ENCODE measurements at regions not wholly inside any gene's neighbourhood (a gene's known extent, or its start where the extent isn't known, plus 50 kb on each side); places are given as distances from the start of the nearest gene placed in this dataset.

GRCh38 chr15:87736401-87736800 is 520.1 kb downstream of the NTRK3 start:
- H3K36me3 ChIP-seq = no peaks in the 10 kb centered on the region
- peaks cover 0 to 8% of the 10 kb centered on the region in 2 donors for H3K4me1 ChIP-seq
- H3K27ac ChIP-seq = no peak overlapping the region
- no peaks in the 10 kb centered on the region for H3K9me3 ChIP-seq
- DNase-seq (ENCODE audit: low spot score in 2 of 2) = no peak
- intact Hi-C loops (cut with DNase I) = no loop called here
- no peak overlapping the region for H3K4me3 ChIP-seq
- TF ChIP-seq, protein P1, sequence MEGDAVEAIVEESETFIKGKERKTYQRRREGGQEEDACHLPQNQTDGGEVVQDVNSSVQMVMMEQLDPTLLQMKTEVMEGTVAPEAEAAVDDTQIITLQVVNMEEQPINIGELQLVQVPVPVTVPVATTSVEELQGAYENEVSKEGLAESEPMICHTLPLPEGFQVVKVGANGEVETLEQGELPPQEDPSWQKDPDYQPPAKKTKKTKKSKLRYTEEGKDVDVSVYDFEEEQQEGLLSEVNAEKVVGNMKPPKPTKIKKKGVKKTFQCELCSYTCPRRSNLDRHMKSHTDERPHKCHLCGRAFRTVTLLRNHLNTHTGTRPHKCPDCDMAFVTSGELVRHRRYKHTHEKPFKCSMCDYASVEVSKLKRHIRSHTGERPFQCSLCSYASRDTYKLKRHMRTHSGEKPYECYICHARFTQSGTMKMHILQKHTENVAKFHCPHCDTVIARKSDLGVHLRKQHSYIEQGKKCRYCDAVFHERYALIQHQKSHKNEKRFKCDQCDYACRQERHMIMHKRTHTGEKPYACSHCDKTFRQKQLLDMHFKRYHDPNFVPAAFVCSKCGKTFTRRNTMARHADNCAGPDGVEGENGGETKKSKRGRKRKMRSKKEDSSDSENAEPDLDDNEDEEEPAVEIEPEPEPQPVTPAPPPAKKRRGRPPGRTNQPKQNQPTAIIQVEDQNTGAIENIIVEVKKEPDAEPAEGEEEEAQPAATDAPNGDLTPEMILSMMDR (IDR thresholded peaks at IDR 0.05) = no peak
- H3K27me3 ChIP-seq = no peaks in the 10 kb centered on the region

- intact Hi-C loops (cut with DNase I) = no loop called here
- Histone ChIP-seq H3K4me3 (no peak overlapping the region), H3K4me1 (peaks cover 0 to 8% of the 10 kb centered on the region in 2 donors), H3K9me3 (no peaks in the 10 kb centered on the region), H3K36me3 (no peaks in the 10 kb centered on the region), H3K27ac (no peak overlapping the region), H3K27me3 (no peaks in the 10 kb centered on the region)
- TF ChIP-seq, protein P1 (IDR thresholded peaks at IDR 0.05) = no peak
- DNase-seq (ENCODE audit: low spot score in 2 of 2) = no peak
Observed at GRCh38 chr15:87735522-87735921, 521.0 kb downstream of the NTRK3 start.

DNA sequence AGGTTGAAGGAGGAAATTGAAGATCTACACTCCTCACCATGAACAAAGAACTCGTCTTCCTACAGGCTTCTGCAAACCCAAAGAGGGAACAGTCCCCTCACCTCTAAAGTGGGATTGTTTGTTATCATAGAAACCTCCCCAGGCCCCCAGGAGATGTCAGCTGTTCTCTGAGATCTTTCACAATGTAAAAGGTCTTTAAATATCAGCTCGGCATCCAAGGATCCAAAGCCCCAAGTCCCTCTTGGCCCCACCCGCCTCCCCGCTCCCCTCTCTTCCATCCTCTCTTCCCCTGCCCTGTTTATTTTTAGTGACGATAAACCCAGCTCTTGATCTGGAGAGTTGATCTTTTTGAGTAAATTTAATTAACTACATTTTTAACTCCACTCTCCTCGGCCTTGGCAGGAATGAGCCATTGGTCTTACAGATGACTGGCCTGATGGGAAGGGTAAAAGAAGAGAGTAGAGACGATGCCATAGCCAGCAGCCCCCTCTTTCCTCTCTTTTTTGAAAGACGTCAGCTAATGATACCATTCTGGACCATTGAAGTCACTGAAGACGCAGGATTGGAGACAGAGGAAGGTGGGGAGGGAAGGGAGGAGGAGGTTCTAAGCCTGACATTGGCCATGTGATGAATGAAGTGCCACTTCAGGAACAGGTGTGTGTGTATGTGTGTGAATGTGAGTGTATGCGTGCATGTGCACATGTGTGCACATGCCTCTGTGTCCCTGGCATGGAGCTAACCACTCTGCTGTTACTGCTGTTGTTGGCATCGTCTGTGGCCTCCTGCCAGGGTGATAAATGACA is 521.8 kb downstream of the NTRK3 start:
- no peak overlapping the region for H3K4me3 ChIP-seq
- no peaks in the 10 kb centered on the region for H3K27me3 ChIP-seq
- intact Hi-C loops (cut with DNase I) = no loop called here
- no peaks in the 10 kb centered on the region for H3K36me3 ChIP-seq
- DNase-seq (ENCODE audit: low spot score in 2 of 2) = no peak
- no peaks in the 10 kb centered on the region for H3K9me3 ChIP-seq
- TF ChIP-seq, protein P1 (IDR thresholded peaks at IDR 0.05) = no peak
- H3K27ac ChIP-seq = no peak overlapping the region
- peaks cover 0 to 8% of the 10 kb centered on the region in 2 donors for H3K4me1 ChIP-seq

- intact Hi-C loops (cut with DNase I) = no loop called here
- Histone ChIP-seq H3K9me3 (no peaks in the 10 kb centered on the region), H3K4me1 (peaks cover 0 to 8% of the 10 kb centered on the region in 2 donors), H3K27me3 (no peaks in the 10 kb centered on the region), H3K4me3 (no peak overlapping the region), H3K27ac (no peak overlapping the region), H3K36me3 (no peaks in the 10 kb centered on the region)
- no peak for DNase-seq (ENCODE audit: low spot score in 2 of 2)
- TF ChIP-seq, protein P1 (IDR thresholded peaks at IDR 0.05) = no peak
Observed at GRCh38 chr15:87733977-87734376, 522.6 kb downstream of the NTRK3 start.

DNA sequence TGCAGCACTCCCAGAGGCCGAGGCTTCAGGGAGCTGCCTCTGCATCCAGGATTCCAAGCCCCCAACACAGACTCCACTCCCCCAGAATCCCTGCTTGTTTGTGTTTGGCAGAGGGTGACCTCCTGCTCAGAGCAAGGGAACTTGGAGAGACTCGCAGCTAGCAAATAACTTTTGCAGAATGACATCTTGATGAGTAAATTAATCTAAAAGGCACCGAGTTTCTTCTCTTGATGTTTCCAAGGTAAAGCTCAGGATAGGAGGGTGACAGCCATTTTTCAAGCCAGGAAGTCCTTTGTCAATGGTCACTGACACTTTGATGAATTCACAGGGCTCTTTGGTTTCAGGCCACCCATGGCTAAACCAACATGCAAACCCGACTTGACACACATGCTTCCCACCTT is 523.0 kb downstream of the NTRK3 start:
- Histone ChIP-seq H3K27me3 (no peaks in the 10 kb centered on the region), H3K36me3 (no peaks in the 10 kb centered on the region), H3K4me3 (no peak overlapping the region), H3K9me3 (no peaks in the 10 kb centered on the region), H3K27ac (no peak overlapping the region), H3K4me1 (peaks cover 0 to 8% of the 10 kb centered on the region in 2 donors)
- DNase-seq (ENCODE audit: low spot score in 2 of 2) = no peak
- TF ChIP-seq, protein P1 (IDR thresholded peaks at IDR 0.05) = no peak
- intact Hi-C loops (cut with DNase I) = no loop called here

All from ascending aorta (tissue), 2 donors.